H7 (cell line): ENCODE measurements at regions not wholly inside any gene's neighbourhood (a gene's known extent, or its start where the extent isn't known, plus 50 kb on each side); places are given as distances from the start of the nearest gene placed in this dataset.

Experiments used
- DNase-seq: peaks from one replicate; pipeline ENCODE4 v3.0.0; 2012
- H3K27me3 ChIP-seq: 2 replicates; pipeline ENCODE4 v1.6.0; 2011; ENCODE audit warnings: mild to moderate bottlenecking, low read length; ENCODE audit not compliant: control insufficient read depth, insufficient read depth
- H3K36me3 ChIP-seq: replicated peaks from 2 replicates; pipeline ENCODE4 v1.5.1; 2011; ENCODE audit warnings: low read length; ENCODE audit not compliant: control insufficient read depth, insufficient read depth
- H3K4me3 ChIP-seq: 2 replicates; pipeline ENCODE4 v1.5.1; 2011; ENCODE audit warnings: low read depth, mild to moderate bottlenecking, control low read depth, low read length, moderate library complexity; ENCODE audit not compliant: insufficient read depth

GRCh38 chr4:14924076-14924811, 78.0 kb upstream of the CPEB2 start:
- no peak for DNase-seq
- Histone ChIP-seq H3K36me3 (no peaks in the 10 kb centered on the region), H3K4me3 (no peak overlapping the region), H3K27me3 (no peaks in the 10 kb centered on the region)

- Histone ChIP-seq H3K36me3 (no peaks in the 10 kb centered on the region), H3K4me3 (no peak overlapping the region), H3K27me3 (no peaks in the 10 kb centered on the region)
- DNase-seq = no peak
Measured at GRCh38 chr4:14924812-14925344, 77.4 kb upstream of the CPEB2 start.

GRCh38 chr4:14925471-14925870, 76.8 kb upstream of the CPEB2 start:
- DNase-seq = no peak
- H3K27me3 ChIP-seq = no peaks in the 10 kb centered on the region
- no peak overlapping the region for H3K4me3 ChIP-seq
- H3K36me3 ChIP-seq = no peaks in the 10 kb centered on the region

GRCh38 chr4:14926368-14926767, 75.9 kb upstream of the CPEB2 start:
- DNase-seq = no peak
- Histone ChIP-seq H3K4me3 (no peak overlapping the region), H3K27me3 (no peaks in the 10 kb centered on the region), H3K36me3 (no peaks in the 10 kb centered on the region)

GRCh38 chr4:14928035-14928434, 74.2 kb upstream of the CPEB2 start:
- DNase-seq = no peak
- Histone ChIP-seq H3K4me3 (no peak overlapping the region), H3K36me3 (no peaks in the 10 kb centered on the region), H3K27me3 (no peaks in the 10 kb centered on the region)

- H3K27me3 ChIP-seq = no peaks in the 10 kb centered on the region
- H3K36me3 ChIP-seq = no peaks in the 10 kb centered on the region
- no peak overlapping the region for H3K4me3 ChIP-seq
- no peak for DNase-seq
Measured at GRCh38 chr4:14929669-14930068, 72.6 kb upstream of the CPEB2 start.

- DNase-seq = no peak
- Histone ChIP-seq H3K36me3 (no peaks in the 10 kb centered on the region), H3K27me3 (no peaks in the 10 kb centered on the region), H3K4me3 (no peak overlapping the region)
Measured at GRCh38 chr4:14934704-14935390, 67.4 kb upstream of the CPEB2 start.

GRCh38 chr4:14943749-14944148, 58.5 kb upstream of the CPEB2 start:
- H3K4me3 ChIP-seq = no peak overlapping the region
- no peak for DNase-seq
- H3K27me3 ChIP-seq = no peaks in the 10 kb centered on the region
- H3K36me3 ChIP-seq = no peaks in the 10 kb centered on the region

- DNase-seq = no peak
Measured at GRCh38 chr4:14952352-14952751, 49.9 kb upstream of the CPEB2 start.

More at GRCh38 chr4:14952352-14952751, 49.9 kb upstream of the CPEB2 start:
- no peak overlapping the region for H3K4me3 ChIP-seq
- no peaks in the 10 kb centered on the region for H3K36me3 ChIP-seq
- no peaks in the 10 kb centered on the region for H3K27me3 ChIP-seq
